Brain pericyte (primary cell): ENCODE measurements at regions not wholly inside any gene's neighbourhood (a gene's known extent, or its start where the extent isn't known, plus 50 kb on each side); places are given as distances from the start of the nearest gene placed in this dataset.
A peak's percentile ranks its signal among the peaks of the same experiment; 100 is the strongest.
"Not testable (repeated sequence)": the region's sequence is repeated elsewhere in the genome, so short reads cannot be mapped to it uniquely, and the experiment has no call there.

Experiments
- DNase-seq: peaks from one replicate; pipeline ENCODE4 v3.0.0-alpha.2; 2012; ENCODE audit warnings: low read depth, low spot score

DNA sequence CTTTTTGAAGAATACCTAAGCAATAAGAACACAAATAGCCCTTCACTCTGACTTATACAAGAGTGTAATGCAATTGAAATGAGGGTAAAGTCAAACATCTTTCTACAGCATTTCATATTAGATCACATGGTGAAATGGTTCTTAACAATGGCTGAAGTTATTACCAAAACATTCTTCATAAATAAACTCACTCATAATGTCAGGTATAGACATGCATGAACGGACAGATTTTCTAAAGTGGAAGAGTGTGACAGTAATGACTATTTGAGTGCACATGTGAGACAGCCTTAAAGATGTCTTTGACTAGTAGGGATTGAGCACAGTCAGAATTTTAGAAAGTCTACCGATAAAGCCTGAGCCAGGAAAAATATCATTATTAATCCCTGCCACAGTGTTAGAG, 471.0 kb downstream of the ZPLD1 start:
- no peak for DNase-seq

DNA sequence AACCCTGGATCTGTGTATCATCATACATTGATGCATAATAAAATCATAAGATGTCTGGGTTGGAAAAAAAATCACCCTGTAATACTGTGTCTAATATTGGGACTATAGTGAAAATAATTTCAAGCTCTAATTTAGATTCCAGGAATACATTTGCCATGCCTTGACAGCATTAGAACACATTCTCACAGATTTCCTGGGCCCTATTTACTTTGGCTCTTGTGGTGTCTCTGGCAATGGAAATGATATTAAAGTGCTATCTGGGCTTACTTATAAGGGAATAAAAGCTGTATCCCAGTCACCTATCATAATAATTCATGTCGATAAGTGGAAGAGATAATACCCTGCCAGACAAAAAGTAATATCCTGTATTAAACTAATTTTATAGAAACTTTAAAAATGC, 472.0 kb downstream of the ZPLD1 start:
- no peak for DNase-seq

DNA sequence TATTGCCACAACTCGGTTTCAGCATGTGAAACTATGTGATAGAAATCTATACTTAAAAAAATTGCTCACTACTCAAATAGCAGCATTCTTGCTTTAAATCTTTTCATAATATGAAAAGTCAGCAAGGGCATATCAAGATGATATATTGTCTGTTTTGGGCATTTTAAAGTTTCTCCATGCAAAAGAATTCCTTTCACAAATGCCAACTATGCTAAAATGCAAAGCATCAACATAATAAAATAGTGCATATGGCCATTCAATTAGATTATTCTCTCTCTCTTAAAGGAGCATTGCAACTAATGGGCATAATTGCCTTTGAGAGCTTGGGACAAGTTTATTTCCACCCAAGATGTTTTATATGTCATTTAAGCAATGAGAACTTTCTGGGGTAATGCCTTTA, 475.1 kb downstream of the ZPLD1 start:
- no peak for DNase-seq

DNA sequence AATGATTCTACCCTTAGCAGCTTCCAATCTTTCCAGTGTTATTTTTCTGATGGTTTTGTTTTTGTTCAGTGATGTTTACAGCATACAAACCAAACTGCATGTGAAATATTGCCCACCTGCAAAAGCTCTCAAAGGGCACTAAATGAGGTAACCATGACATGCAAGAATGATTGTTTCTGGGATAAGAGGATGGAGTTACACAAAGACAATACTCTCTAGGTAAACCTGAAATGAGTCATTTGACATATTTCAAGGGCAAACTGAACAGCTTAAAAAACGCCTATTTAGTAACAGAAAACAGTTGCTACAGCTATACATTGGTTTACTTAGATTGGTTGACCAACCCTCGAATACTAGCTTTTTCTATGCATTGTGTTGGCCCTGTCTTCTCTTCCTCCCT, 481.7 kb downstream of the ZPLD1 start:
- no peak for DNase-seq

DNA sequence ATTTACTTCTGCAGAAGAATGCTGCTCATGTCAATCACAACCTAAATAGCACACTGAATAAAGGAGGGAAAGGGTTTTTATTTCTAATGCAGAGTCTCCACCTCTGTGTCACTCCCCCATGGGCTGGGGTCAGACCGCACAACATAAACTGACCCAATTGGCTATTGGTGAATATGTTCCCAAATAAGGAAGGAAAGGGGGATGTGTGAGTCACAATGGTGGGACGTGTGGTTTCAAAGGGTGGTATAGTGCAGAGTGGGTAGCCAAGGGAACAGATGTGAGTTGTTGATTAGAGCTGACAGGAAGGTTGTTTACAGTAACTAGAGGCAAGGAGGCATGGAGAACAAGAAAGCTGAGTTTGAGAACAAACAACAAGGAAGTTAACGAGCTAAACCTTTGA, 491.8 kb downstream of the ZPLD1 start:
- DNase-seq: no peak

DNA sequence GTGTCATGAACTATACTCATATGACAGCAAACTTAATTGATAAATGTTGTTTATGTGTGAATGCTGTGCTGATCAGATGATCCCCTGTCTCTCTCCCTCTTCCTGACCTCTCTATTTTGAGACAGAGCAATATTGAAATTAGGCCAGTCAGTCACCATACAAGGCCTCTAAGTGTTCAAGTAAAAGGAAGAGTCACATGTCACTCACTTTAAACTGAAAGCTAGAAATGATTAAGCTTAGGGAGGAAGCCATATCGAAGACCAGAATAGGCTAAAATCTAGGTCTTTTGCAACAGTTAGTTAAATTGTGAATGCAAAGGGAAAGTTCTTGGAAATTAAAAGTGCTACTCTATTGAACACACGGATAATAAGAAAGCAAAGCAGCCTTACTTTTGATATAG, 498.6 kb downstream of the ZPLD1 start:
- no peak for DNase-seq

DNA sequence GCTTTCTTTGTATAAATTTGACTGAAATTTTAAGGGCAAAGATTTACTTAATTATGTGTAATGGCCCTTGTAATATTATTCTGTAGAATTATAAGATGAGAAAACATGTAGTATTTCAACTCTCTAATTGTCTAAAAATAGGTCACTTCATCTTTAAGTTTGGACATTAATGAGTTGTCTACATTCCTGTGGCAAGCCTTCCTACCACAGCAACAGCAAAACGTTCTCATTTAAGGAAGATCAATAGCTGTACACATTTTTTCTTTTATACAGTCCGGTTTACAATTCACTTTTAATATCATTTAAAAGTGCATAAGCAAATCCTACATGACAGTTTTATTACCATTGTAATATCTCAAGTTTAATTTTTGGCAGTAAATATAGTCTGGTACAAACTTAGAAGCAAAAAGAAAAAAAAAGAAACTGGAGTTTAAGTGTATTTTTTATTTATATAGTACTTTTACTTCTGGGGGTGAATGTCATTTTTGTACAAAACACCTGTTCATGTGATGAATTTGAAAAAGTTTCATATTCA, 501.8 kb downstream of the ZPLD1 start:
- DNase-seq: no peak

DNA sequence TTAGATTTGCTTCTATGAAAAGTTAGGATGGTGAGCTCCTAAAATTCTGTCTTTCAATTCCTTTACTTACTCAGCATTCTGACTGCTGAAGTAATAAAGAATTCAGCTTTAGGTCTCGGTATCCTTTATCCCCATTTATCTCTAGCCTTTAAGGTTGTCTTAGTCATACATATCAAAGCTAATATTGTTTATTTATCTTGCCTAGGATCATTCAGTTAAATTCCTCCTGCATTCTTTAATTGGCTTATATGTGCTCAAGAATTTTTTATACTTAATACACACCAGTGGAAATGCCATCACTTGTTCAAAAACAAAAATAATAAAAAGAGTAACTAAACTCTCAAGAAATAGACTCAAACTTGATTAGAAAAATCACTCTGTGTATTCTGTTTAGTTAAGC, 507.0 kb downstream of the ZPLD1 start:
- DNase-seq: no peak

DNA sequence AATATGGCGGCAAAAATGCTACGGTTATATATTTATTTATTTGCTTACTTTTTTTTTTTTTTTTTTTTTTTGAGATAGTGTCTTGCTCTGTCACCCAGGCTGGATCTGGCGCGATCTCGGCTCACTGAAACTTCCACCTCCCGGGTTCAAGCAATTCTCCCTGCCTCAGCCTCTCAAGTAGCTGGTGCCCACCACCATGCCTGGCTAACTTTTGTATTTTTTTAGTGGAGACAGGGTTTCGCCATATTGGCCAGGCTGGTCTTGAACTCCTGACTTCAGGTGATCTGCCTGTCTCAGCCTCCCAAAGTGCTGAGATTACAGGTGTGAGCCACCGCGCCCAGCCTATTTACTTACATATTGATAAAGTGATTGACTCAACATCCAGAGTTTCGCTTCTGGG, 511.6 kb downstream of the ZPLD1 start:
- DNase-seq: not testable (repeated sequence)

DNA sequence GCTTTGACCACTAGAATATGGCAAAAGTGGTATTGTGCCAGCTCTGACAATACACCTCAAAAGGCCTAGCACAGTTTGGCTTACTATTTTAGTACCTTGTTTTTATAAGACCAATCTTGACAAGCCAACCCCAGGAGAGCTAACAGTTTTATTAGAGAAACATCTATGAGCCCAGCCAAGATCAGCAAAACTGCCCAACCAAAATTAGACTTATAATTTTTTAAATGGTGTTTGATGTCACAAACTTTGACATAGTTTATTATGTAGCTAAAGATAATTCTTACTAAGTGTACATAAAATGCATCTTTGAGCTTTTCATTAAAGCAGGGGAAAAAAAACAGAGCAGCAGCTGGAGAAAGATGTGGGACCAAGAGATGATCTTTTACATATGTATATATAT, 537.5 kb downstream of the ZPLD1 start:
- peak; percentile 6 for DNase-seq

DNA sequence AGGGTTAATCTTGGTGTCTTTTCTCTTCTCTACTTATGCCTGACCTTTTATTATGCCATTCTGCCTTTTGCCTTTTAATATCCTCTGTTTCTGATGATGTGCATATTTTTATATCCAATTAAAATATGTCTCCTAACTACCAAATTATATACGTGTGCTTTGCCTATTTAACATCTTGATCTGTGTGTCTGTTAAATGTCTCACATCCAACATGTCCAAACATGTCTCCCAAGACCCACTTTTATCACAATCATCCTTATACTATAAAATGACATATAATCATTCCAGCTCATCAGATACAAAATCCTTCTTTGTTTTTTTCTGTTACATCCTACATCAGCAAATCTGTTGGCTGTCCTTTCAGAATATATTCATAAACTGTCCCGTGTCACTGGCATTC, 539.5 kb downstream of the ZPLD1 start:
- DNase-seq: no peak

DNA sequence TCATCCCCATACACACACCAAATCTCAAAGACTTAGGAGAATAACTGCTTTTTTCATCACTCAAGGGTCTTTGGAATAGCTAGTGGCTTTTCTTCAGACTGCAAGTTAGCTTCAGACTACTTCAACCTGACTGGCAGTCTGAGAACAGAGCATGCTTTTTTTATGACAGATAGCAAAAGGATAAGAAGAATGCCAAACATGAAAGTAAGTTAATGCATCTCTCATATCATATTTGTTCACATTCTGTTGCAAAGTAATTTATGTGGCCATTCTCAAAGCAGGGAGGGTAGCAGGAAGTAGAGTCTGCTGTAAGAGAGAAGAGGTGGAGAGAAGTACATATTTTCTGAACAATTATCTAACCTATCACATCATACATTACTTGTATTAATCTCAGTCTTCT, 544.4 kb downstream of the ZPLD1 start:
- DNase-seq: no peak

DNA sequence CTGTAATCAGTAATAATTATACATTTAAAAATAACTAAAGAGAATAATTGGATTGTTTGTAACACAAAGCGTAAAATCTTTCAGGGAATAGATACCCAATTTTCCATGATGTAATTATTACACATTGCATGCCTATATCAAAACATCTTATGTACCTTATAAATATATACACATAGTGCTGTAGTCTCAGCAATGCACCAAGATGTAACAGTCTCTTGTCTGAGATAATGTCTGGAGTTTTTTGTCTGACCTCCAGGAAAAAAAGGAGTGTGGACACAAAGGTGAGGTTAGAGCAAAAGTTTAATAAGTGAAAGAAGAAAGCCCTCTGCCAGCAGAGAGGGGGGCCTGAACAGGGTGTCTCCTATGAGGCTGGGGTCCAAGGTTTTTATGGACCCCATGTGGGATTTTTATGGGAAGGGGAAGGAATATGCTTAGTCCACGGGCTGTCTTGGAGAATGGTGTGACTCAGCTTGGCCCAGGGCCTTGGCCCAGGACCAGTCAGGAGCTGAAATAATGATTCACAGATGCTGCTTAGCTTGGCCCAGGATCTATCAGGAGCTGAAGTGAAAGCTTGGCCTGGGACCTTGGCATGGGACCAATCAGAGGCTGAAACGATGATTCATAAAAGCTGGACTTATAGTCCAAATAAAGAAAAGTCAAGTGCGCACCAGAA, 545.0 kb downstream of the ZPLD1 start:
- peak; percentile 96 for DNase-seq

DNA sequence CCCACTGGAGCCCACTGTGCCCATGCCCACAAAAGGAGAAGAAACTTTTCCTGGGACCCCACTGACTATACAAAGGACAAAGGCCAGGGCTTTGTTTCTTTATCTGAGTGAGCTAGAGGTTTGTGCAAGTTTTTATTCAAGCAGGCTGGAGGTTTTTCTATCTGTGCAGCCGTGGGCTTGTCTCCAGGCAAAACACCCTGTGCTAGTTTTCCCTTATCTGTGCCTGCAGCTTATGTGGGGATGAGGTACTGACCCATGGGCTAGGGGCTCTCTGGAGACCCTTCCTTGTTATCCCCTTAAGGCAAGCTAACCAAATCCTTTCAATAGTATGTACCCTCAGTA, 545.5 kb downstream of the ZPLD1 start:
- DNase-seq: no peak

DNA sequence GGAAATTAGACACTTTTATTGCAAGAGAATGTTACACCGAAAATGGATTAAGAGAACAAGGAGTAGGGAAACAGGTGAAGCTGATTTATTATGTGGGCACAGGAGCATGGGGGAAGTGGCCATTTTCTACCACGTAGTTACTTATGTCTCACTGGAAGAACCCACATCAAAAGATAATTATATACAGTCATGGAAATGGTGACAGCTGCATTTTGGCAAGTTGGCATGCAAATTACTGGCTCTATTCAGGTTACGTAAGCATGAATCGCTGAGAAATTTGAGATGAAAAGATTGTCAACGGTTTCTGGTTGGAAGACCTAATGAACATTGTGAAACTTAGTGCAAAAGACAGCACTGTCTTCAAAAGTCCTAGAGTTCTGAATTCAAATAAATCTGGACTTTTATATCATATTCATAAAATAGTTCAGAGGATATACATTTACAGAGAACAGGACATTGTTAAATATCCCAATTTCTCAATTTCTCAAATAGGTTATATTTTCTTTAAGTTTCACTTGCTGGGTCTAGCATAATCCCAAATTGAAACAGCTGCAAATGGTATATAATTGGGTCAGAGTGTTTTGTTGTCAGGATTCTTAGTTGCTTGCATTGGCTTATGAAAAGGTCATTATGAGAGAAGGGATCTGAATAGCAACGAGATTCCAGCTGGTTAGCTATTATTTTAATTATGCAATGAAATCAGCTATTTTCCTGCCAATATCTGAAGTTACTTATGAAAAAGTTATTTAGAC, 567.8 kb downstream of the ZPLD1 start:
- no peak for DNase-seq

DNA sequence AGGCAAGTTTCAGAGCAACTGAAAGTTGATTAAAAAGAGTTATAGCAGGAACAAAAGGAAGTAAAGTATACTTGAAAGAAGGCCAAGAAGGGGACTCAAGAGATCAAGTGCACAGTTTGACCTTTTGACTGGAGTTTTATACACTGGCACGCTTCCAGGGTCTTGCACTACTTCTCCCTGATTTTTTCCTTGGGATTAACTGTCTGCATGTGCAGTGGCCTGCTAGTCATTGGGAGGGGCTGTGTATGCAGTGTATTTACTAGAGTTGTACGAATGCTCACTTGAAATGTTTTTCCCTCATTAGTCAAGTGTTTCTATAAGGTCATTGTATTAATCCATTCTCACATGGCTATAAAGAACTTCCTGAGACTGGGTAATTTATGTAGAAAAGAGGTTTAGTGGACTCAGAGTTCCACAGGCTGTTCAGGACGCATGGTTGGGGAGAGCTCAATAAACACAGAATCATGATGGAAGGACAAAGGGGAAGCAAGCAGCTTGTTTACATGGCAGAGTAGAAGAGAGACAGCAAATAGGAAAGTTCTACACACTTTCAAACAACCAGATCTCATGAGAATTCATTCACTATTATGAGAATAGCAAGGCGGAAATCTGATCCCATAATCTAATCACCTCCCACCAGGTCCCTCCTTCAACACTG, 571.8 kb downstream of the ZPLD1 start:
- no peak for DNase-seq

DNA sequence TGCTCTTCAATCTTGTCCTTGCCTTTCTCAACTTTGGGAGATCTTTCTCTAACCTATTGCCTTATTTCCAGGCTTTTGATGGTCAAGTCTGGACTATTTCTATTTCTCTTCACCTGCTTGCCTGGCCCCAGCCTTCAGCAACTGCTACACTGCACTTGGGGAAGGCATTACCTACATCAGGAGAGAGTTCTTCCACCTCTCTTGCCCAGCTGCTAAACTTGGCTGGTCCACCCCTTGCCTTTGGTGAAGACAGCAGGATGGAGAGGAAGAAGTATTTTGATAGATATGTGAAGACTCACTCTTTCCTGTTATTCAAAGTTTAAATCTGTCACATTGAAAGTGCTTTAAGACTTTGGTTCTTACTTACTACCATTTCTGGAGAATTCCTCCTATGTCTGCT, 574.8 kb downstream of the ZPLD1 start:
- no peak for DNase-seq

DNA sequence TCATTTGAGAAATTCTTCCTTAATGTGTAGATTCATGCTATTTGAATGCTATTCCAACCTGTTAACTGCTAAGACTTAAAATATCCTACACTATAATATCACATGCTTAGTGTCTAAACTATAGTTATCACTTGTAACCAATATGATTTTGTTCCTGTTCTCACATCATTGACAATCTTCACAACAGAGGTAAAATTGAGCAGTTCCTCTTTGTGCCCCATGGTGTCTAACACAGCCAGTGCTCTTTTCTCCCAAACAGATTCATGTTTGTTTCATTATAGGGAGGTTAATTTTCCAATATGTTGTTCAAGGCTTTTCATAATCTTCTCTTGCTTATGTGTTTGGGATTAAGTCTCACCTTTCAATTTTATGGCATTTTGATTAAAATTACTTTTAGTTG, 591.1 kb downstream of the ZPLD1 start:
- no peak for DNase-seq

DNA sequence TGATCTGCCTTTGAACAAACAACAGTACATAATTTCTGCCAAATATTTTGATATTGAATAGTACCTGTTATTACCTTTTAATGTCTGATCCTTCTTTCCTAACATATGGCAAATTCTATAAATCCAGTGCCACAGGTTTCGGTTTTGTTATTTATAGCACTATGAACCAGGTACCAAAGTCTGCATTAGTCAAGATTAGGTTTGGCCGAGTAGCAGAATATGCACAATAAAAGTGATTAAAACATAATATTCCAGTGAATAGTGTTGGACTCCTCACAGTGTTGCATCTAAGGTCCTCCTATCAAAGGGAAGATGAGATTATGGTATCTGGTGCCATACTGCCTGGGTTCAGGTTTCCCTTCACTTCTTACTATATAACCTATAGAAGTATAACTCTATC, 599.0 kb downstream of the ZPLD1 start:
- no peak for DNase-seq

DNA sequence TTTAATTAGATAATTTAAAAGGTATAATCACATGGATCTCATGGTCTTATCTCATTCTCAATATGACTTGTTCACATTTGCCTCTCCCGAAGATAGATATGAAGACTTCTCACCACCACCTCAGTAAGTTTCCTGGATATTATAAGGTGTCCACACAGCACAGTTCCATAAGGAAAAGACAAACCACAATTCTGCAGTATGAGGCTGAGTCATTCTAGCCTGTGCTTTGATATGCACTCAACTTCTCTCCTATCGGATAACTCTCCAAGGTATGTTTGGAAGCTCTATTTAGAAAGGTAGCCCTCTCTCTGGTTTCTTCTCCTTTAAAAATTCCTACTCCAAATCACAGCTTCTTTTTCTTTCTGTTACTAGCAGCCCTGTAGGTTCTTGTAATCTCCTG, 612.8 kb downstream of the ZPLD1 start:
- no peak for DNase-seq

DNA sequence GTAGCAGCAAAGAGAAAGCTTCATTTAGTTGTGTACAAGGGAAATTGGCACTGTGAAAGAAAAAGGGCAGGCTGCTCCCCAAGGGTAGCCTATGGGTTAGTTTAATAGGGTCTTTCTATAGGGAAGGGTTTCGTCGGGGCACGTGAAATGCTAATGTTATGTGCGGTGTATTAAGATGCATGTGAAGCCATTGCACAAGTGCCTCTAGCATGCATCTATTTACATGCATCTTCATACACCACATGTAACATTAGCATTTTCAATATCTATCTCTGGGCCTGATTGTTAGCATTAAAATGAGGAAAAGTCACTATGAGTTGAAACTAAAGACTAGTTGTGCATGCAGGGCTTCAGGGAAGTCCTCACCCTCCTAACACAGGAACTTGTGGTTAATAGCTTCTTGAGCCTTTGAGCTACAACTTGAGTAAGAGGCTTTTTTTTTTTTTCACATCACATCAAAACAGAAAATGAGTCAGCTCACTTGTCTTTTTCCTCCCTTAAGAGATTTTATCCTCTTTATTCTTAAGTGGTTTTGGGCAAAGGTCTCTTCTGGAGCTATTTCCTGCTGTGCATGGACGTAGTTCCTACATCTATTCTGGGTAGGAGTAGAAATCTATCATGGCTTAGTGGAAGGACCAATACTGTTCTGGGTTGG, 613.4 kb downstream of the ZPLD1 start:
- DNase-seq: no peak

DNA sequence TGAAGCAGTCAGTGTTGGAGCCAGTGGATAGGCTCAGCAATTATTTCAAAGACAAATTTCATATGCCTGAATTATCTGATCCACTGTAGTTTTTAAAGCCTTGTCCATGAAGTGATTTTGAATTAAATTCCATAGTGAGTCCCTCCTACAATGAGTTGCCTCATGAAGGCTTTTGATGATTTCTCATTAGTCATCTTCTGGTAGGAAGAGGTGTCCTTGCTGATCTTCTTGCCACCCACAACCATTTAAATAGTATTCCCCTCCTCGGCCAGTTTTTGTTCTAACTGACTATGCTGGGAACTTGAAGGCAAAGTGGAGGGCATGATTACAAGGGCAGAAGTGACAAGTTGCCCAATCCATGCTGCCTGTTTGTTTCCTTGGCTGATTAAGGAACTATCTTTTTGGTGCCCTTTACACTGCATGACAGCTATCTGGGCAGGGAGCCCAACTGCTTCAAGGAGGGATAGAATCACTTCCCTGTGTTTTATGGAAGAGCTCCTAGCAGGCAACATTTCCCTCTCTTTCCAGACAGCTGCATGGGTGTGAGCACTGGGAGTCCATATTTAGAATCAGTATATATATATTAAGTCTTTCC, 617.5 kb downstream of the ZPLD1 start:
- no peak for DNase-seq
